Myocyte (in vitro differentiated cells): ENCODE measurements at regions not wholly inside any gene's neighbourhood (a gene's known extent, or its start where the extent isn't known, plus 50 kb on each side); places are given as distances from the start of the nearest gene placed in this dataset.
"Not testable (repeated sequence)": the region's sequence is repeated elsewhere in the genome, so short reads cannot be mapped to it uniquely, and the experiment has no call there.

Source experiments
- DNase-seq: peaks from one replicate; pipeline ENCODE4 v3.0.0-alpha.2; 2012; ENCODE audit warnings: low read depth

GRCh38 chr22:22820076-22820475, 67.5 kb upstream of the IGLL5 start:
- DNase-seq: no peak

GRCh38 chr22:22820626-22821025, 67.0 kb upstream of the IGLL5 start:
- peak; percentile 2 for DNase-seq

- DNase-seq: no peak
Observed at GRCh38 chr22:22821340-22821739, 66.3 kb upstream of the IGLL5 start.

GRCh38 chr22:22822106-22822505, 65.5 kb upstream of the IGLL5 start:
- no peak for DNase-seq

- not testable (repeated sequence) for DNase-seq
Observed at GRCh38 chr22:22822553-22822952, 65.1 kb upstream of the IGLL5 start.

- DNase-seq: no peak
Observed at GRCh38 chr22:22823131-22823810, 64.3 kb upstream of the IGLL5 start.

GRCh38 chr22:22824340-22825212, 63.0 kb upstream of the IGLL5 start:
- DNase-seq: no peak

- DNase-seq: peak; percentile 12
Observed at GRCh38 chr22:22825213-22825593, 62.4 kb upstream of the IGLL5 start.

GRCh38 chr22:22827187-22827939, 60.3 kb upstream of the IGLL5 start:
- peak; percentile 1 for DNase-seq

GRCh38 chr22:22830193-22830592, 57.4 kb upstream of the IGLL5 start:
- DNase-seq: no peak

- no peak for DNase-seq
Observed at GRCh38 chr22:22830957-22831688, 56.5 kb upstream of the IGLL5 start.

GRCh38 chr22:22833059-22833458, 54.6 kb upstream of the IGLL5 start:
- DNase-seq: no peak

GRCh38 chr22:22833488-22833887, 54.1 kb upstream of the IGLL5 start:
- no peak for DNase-seq

GRCh38 chr22:22834204-22834603, 53.4 kb upstream of the IGLL5 start:
- no peak for DNase-seq

GRCh38 chr22:22834783-22835182, 52.8 kb upstream of the IGLL5 start:
- no peak for DNase-seq

- no peak for DNase-seq
Observed at GRCh38 chr22:22835242-22835641, 52.4 kb upstream of the IGLL5 start.

GRCh38 chr22:22835771-22836291, 51.8 kb upstream of the IGLL5 start:
- DNase-seq: no peak

- DNase-seq: no peak
Observed at GRCh38 chr22:22836635-22837034, 51.0 kb upstream of the IGLL5 start.
